Ishikawa (cell line): ENCODE measurements at regions not wholly inside any gene's neighbourhood (a gene's known extent, or its start where the extent isn't known, plus 50 kb on each side); places are given as distances from the start of the nearest gene placed in this dataset.

Experiments used
- EP300 ChIP-seq: IDR thresholded peaks from 2 replicates; pipeline ENCODE4 v1.6.1; 2012; ENCODE audit warnings: borderline replicate concordance
- FOXM1 ChIP-seq: IDR thresholded peaks from 2 replicates; pipeline ENCODE4 v1.6.1; 2012; ENCODE audit warnings: low read depth, borderline replicate concordance
- NFIC ChIP-seq: IDR thresholded peaks from 2 replicates; pipeline ENCODE4 v1.6.1; 2012
- TAF1 ChIP-seq: IDR thresholded peaks from 2 replicates; pipeline ENCODE4 v1.6.1; 2012; ENCODE audit warnings: low read depth, mild to moderate bottlenecking
- TEAD4 ChIP-seq: IDR thresholded peaks from 2 replicates; pipeline ENCODE4 v1.6.1; 2012
- TF ChIP-seq, protein P1 (sequence below): IDR thresholded peaks from 2 replicates; pipeline ENCODE4 v1.6.1; 2012

DNA sequence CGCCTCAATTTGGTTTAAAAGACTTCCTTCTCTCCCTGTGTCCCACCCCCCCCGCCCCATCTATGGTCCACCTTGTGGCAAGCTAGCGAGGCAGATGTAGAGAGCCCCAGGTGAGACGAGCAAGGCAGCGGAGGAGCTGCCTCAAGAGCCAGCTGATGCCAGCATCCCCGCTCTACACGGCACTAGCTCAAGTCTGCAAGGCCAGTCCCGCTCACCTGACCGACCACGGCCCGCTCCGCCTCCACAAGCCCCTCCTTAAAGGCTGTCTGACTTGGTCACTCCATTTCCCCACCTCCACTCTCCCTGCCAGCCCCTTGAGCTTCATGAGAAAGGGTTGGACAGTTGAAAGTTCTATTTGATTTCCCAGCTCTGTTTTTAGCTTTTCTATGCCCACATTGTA lies 56.2 kb upstream of the IGF1R start:
- TF ChIP-seq TEAD4, result no peak
- no peak for TF ChIP-seq NFIC
- TF ChIP-seq TAF1, result no peak
- TF ChIP-seq, protein P1, sequence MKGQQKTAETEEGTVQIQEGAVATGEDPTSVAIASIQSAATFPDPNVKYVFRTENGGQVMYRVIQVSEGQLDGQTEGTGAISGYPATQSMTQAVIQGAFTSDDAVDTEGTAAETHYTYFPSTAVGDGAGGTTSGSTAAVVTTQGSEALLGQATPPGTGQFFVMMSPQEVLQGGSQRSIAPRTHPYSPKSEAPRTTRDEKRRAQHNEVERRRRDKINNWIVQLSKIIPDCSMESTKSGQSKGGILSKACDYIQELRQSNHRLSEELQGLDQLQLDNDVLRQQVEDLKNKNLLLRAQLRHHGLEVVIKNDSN, result no peak
- no peak for TF ChIP-seq EP300
- TF ChIP-seq FOXM1, result no peak
